Stimulated activated CD8-positive, alpha-beta memory T cell treated with anti-CD3 and anti-CD28 coated beads, Interleukin-2, amount 100 ng/mL, for 48 hours (primary cell): ENCODE measurements at regions not wholly inside any gene's neighbourhood (a gene's known extent, or its start where the extent isn't known, plus 50 kb on each side); places are given as distances from the start of the nearest gene placed in this dataset.

Source experiments
- DNase-seq, 2 donors: peaks; one replicate each; pipeline ENCODE4 v3.0.0-alpha.2; 2020; ENCODE audit warnings: low read depth in 2 of 2

DNA sequence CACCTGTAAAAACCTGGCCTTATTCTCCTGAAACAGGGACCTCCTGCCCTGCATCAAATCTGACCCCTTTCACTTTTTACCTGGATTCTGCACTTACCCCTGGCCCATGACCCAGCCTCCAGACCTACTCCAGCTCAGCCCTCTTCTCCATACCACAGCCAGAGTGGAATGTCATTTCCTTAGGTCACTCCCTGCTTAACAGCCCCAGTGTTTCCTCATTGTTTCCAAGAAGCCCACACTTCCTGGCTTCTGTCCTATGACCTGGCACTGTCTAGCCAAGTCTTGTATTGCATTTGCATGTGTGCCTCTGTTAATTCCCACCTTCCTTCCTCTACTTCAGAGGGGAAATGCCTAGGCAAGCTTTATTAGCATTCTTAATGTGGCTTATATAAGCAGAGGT, 51.4 kb upstream of the TRIB2 start:
- no peak for DNase-seq

DNA sequence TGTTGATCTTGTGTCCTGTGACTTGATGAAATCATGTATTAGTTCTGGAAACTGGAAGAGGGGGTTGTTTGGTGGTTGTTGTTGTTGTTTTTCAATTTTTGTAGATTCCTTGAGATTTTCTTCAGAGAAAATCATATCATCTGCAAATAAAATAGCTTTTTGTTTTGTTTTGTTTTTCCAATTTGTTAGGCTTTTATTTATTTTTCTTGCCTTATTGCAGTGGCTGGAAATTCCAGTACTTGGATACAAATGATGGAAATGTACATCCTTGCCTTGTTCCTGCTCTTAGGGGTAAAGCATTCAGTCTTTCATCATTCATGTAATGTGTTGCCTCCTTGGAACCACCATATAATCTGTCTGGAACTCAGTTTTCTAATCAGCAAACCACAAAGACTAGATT, 50.3 kb upstream of the TRIB2 start:
- DNase-seq: no peak
